ENCODE measurements at regions not wholly inside any gene's neighbourhood (a gene's known extent, or its start where the extent isn't known, plus 50 kb on each side); places are given as distances from the start of the nearest gene placed in this dataset.
A peak's percentile ranks its signal among the peaks of the same experiment; 100 is the strongest.

DNA sequence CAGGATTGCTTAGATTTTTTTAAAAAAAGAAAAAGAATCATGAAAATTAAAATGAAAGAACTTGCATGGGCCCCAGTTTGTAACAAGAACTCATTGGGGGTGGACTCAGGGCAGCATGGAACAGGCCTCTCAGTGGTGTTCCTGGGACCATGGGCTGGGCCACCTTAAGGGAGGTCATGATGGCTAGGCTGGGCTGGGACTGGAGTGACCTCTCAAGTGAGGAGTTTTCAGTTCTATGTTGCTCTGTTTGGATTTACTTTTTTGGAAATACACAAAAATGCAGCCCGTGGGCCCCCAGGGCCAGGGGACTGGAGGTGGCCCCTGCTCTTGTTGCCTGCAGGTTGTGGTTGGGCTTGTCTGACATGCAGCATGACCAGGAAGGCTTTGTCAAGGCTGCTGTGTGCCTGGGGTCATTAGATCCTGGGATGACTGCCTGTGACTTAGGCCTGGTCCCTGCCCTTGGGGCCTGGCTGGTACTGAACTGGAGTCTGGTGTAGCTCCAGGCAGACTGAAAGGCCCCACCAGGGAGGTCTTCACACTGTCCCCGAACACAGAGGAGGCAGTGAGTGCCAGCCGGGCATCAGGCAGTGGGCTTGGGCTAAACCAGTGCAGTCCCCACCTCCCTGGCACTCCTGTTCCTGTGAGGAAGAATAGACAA lies 115.6 kb downstream of the GLI2 start:
- no peak for TF ChIP-seq Cebpa-rat (IDR thresholded peaks at IDR 0.05)
- H3K9me3 ChIP-seq = peaks cover 7% of the 10 kb centered on the region
- no peak overlapping the region for H3K9ac ChIP-seq
- no peaks in the 10 kb centered on the region for H3K27me3 ChIP-seq
- peaks cover 29% of the 10 kb centered on the region for H3K4me1 ChIP-seq
- H3K4me2 ChIP-seq = no peak overlapping the region
- H4K20me1 ChIP-seq = no peaks in the 10 kb centered on the region
- H3K27ac ChIP-seq = no peak overlapping the region; the same call in 1 of the 2 replicates
- no peaks in the 10 kb centered on the region for H3K36me3 ChIP-seq
- H3K4me3 ChIP-seq = no peak overlapping the region

DNA sequence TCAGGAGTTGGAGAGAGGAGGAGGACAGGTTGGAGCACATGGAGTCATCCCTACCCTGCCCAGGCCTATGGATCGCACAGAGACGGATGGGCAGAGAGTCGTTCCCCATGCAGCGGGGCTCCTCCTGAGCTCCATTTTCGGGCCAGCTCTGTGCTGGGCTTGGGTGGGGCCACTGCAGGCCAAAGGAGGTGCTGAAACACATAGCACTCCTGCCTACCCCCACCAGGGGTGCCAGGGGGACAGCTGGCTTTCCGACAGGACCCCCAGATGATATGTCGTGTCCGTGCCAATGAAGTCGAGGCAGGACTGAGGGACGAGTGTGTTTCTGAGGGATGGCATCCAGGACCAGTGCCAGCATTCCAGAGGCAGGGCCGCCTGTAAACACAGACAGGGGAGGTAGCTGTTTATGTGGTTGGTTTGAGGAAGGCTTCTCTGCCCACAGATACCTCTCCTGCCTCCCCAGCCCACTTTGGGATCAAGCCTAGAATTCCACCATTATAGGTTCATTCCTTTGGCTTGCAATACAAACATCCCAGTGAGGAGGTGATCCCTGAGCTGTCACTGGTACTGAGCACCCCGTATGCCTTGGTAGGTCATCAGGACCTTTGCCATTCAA lies 116.6 kb downstream of the GLI2 start:
- Histone ChIP-seq H4K20me1 (no peaks in the 10 kb centered on the region), H3K36me3 (no peaks in the 10 kb centered on the region), H3K9ac (no peak overlapping the region), H3K4me2 (no peak overlapping the region), H3K27me3 (no peaks in the 10 kb centered on the region), H3K9me3 (peaks cover 7% of the 10 kb centered on the region), H3K4me1 (peaks cover 33% of the 10 kb centered on the region), H3K27ac (no peak overlapping the region), H3K4me3 (no peak overlapping the region)
- no peak for TF ChIP-seq Cebpa-rat (IDR thresholded peaks at IDR 0.05)

DNA sequence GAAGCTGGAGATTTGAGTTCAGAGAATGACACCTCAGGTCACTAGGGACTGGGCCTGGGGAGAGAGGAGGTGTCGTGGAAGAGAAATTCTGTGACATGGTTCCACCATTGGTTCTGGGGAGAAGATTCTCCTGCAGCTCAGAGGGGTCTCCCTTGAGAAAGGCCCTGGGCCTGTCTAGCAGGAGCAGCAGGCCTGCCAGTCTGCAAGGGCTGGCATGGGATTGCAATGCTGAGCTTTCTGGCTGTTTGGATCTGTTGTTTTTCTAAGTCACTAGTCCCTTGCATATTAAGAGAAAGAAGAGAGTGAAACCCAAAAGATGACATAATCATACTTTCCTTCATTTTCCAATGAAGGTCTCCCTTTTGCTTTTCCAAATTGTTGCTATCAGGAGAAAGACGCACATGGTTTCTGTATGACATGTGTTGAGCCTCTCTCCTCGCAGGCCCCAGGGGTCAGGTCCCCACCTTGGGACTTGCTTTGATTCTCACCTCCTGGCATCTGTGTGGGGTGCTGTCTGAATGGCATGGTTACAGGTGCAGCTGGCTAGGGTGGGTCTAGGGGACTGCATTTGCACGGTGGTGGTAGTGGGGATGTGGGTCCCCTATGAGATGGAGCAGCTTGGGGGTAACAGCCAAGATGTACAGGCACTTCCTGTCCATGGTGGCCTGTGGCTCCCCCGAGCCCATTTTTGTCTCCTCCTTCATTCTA lies 117.8 kb downstream of the GLI2 start:
- Histone ChIP-seq H3K9me3 (peaks cover 7% of the 10 kb centered on the region), H3K9ac (no peak overlapping the region)

DNA sequence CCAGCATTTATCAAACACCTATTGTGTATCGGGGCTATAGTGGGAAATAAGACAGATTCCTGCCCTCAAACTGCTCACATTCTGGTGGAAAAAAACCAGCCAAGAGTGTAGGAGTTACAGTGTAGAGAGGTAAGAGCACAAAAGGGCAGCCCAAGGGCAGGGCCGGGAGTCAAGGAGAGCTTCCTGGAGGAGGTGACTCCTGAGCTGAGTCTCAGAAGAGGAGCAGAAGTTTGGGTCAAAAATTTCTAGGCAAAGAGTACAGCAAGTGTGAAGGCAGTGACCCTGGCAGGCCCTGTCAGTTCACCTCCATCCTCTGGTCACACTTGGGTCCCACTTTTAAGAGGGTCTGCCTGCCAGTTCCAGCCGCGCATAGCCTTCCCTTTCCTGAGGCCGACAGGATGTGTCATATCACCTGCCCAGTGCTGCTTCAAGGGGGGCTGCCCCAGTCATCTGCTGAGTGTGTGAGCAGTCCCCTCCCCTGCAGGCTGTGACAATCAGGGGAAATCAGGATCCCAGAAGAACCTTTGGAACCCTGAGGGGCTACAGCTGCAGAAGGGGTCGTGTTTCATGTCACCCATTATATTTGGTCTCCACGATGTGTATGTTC lies 118.4 kb downstream of the GLI2 start:
- no peak for TF ChIP-seq Cebpa-rat (IDR thresholded peaks at IDR 0.05)
- no peaks in the 10 kb centered on the region for H4K20me1 ChIP-seq
- H3K4me2 ChIP-seq = peak overlapping the region; percentile 65
- H3K27me3 ChIP-seq = no peaks in the 10 kb centered on the region
- peaks cover 7% of the 10 kb centered on the region for H3K9me3 ChIP-seq
- H3K4me3 ChIP-seq = no peak overlapping the region
- no peak overlapping the region; the same call in 1 of the 2 replicates for H3K27ac ChIP-seq
- H3K4me1 ChIP-seq = peaks cover 33% of the 10 kb centered on the region
- no peaks in the 10 kb centered on the region for H3K36me3 ChIP-seq
- H3K9ac ChIP-seq = no peak overlapping the region

More for the DNA sequence above, 117.8 kb downstream of the GLI2 start:
- H3K4me3 ChIP-seq = no peak overlapping the region
- no peaks in the 10 kb centered on the region for H4K20me1 ChIP-seq
- no peak overlapping the region for H3K4me2 ChIP-seq
- no peaks in the 10 kb centered on the region for H3K36me3 ChIP-seq
- H3K27me3 ChIP-seq = no peaks in the 10 kb centered on the region
- H3K27ac ChIP-seq = no peak overlapping the region
- TF ChIP-seq Cebpa-rat (IDR thresholded peaks at IDR 0.05) = no peak
- peaks cover 33% of the 10 kb centered on the region for H3K4me1 ChIP-seq

DNA sequence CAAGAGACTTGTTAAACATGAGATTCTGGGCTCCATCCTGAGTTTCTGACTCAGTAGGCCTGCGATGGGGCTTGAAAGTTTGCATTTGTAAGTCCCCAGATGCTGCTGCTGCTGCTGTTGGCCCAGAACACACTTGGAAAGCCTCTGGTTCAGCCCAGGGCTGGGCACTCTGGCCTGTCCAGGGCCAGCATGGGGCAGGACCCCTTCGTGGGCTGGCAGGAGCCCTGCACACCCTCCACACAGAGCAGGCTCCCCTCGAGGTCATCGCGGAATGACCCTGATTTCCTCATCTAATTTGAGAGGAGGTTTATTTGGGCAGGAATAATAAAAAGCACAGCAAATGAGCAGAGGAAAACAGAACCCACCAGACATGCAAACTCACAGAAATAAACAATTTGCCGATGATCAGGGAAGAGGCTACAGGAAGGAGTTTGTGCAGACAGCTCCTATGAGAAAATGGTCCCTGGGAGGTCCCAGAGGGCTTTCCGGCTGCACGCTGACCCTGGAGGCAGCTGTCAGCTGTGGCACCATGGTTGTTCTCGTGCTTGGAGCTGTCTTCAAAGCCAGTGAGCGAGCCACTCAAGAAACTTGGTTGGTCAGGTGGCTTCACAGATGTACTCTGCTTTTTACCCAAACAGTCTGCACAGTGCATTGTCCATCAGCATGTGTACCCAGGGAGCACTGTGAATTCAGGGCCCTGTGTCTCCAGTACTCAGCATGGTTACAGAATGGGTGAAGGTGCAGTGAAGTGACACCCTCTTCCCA lies 119.3 kb downstream of the GLI2 start:
- Histone ChIP-seq H3K9ac (no peak overlapping the region), H3K4me1 (peaks cover 33% of the 10 kb centered on the region)
- no peak for TF ChIP-seq Cebpa-rat (IDR thresholded peaks at IDR 0.05)

GRCh38 chr2:120855855-120856405 lies 120.3 kb downstream of the GLI2 start:
- H4K20me1 ChIP-seq = no peaks in the 10 kb centered on the region
- no peak overlapping the region for H3K4me3 ChIP-seq
- H3K9ac ChIP-seq = no peak overlapping the region
- H3K36me3 ChIP-seq = no peaks in the 10 kb centered on the region
- peak overlapping the region; percentile 65 for H3K4me2 ChIP-seq
- TF ChIP-seq Cebpa-rat (IDR thresholded peaks at IDR 0.05) = no peak
- peaks cover 33% of the 10 kb centered on the region for H3K4me1 ChIP-seq
- H3K27me3 ChIP-seq = no peaks in the 10 kb centered on the region
- peak overlapping the region; percentile 36 for H3K27ac ChIP-seq
- H3K9me3 ChIP-seq = no peaks in the 10 kb centered on the region

More for the DNA sequence above, 119.3 kb downstream of the GLI2 start:
- H3K9me3 ChIP-seq = no peaks in the 10 kb centered on the region
- peak overlapping the region; percentile 49; the same call in 1 of the 2 replicates for H3K27ac ChIP-seq
- no peaks in the 10 kb centered on the region for H4K20me1 ChIP-seq
- H3K4me3 ChIP-seq = no peak overlapping the region
- H3K4me2 ChIP-seq = peak overlapping the region; percentile 65
- H3K36me3 ChIP-seq = no peaks in the 10 kb centered on the region
- no peaks in the 10 kb centered on the region for H3K27me3 ChIP-seq

- Histone ChIP-seq H3K9me3 (no peaks in the 10 kb centered on the region), H4K20me1 (no peaks in the 10 kb centered on the region), H3K4me1 (peaks cover 33% of the 10 kb centered on the region), H3K27me3 (no peaks in the 10 kb centered on the region), H3K4me2 (0 out of 2 replicates have a peak overlapping the region, but pooled peaks have one; percentile 65), H3K36me3 (no peaks in the 10 kb centered on the region), H3K9ac (no peak overlapping the region), H3K27ac (peak overlapping the region; percentile 36), H3K4me3 (no peak overlapping the region)
- TF ChIP-seq Cebpa-rat (IDR thresholded peaks at IDR 0.05) = no peak
Measured at GRCh38 chr2:120856421-120856862, 120.8 kb downstream of the GLI2 start.

GRCh38 chr2:120857422-120857821 lies 121.8 kb downstream of the GLI2 start:
- no peak overlapping the region for H3K27ac ChIP-seq
- no peak overlapping the region for H3K9ac ChIP-seq
- no peak for TF ChIP-seq Cebpa-rat (IDR thresholded peaks at IDR 0.05)
- H3K27me3 ChIP-seq = no peaks in the 10 kb centered on the region
- H3K4me1 ChIP-seq = peaks cover 33% of the 10 kb centered on the region
- no peak overlapping the region for H3K4me2 ChIP-seq
- no peak overlapping the region for H3K4me3 ChIP-seq
- no peaks in the 10 kb centered on the region for H3K9me3 ChIP-seq
- no peaks in the 10 kb centered on the region for H4K20me1 ChIP-seq
- H3K36me3 ChIP-seq = no peaks in the 10 kb centered on the region

- H4K20me1 ChIP-seq = no peaks in the 10 kb centered on the region
- no peak overlapping the region for H3K9ac ChIP-seq
- no peaks in the 10 kb centered on the region for H3K27me3 ChIP-seq
- no peak overlapping the region for H3K27ac ChIP-seq
- peaks cover 33% of the 10 kb centered on the region for H3K4me1 ChIP-seq
- no peaks in the 10 kb centered on the region for H3K36me3 ChIP-seq
- TF ChIP-seq Cebpa-rat (IDR thresholded peaks at IDR 0.05) = no peak
- no peak overlapping the region for H3K4me3 ChIP-seq
- H3K9me3 ChIP-seq = no peaks in the 10 kb centered on the region
- H3K4me2 ChIP-seq = no peak overlapping the region
Measured at GRCh38 chr2:120857931-120858330, 122.3 kb downstream of the GLI2 start.
